A549 (cell line): ENCODE measurements at regions not wholly inside any gene's neighbourhood (a gene's known extent, or its start where the extent isn't known, plus 50 kb on each side); places are given as distances from the start of the nearest gene placed in this dataset.
A peak's percentile ranks its signal among the peaks of the same experiment; 100 is the strongest.

Experiments used
- ATAC-seq, 2 experiments: fragments of 200-7000 bp in 1 of 2; fragments of >200 bp in 1 of 2; cut with Nextera tagmentation in 1 of 2; cut with Tn5 transposase in 1 of 2; 3 replicates each; pipeline versions ENCODE4 v1.8.0 to v1.9.1; 2018 to 2020; ENCODE audit warnings: mild to moderate bottlenecking in 1 of 2, moderate library complexity in 1 of 2
- CTCF ChIA-PET: fragments of 300-600 bp; sonication (Branson Sonifier 250); formaldehyde crosslinking; extraction: SDS; loops from one replicate; lab custom pipeline; 2021; ENCODE audit warnings: antibody characterized with exemption, inconsistent platforms; lab: Yijun Ruan, JAX
- POLR2A ChIA-PET: fragments of 350-600 bp; formaldehyde crosslinking; extraction: SDS; loops from one replicate; lab custom pipeline; 2021; ENCODE audit warnings: antibody characterized with exemption, inconsistent platforms; lab: Yijun Ruan, JAX
- DNase-seq, 2 experiments: peaks; one replicate each; pipeline versions ENCODE4 v3.0.0 to v3.0.0-alpha.2; 2011 to 2016; ENCODE audit warnings: low read depth in 1 of 2, low spot score in 1 of 2
- FAIRE-seq: peaks from 2 replicates; lab custom pipeline; 2011; peaks lifted over from hg19 to GRCh38; lab: Jason Lieb, UNC
- H3K27ac ChIP-seq, 2 experiments: fragments of >200 bp; sonication (Bioruptor Twin); formaldehyde crosslinking; 3 replicates each; pipeline ENCODE4 v1.5.1; 2016 to 2017
- H3K4me1 ChIP-seq: fragments of >200 bp; sonication (Bioruptor Twin); formaldehyde crosslinking; 3 replicates; pipeline ENCODE4 v1.6.1; 2016
- H3K4me2 ChIP-seq: fragments of >200 bp; sonication (Bioruptor Twin); formaldehyde crosslinking; 3 replicates; pipeline ENCODE4 v1.6.1; 2016
- H3K4me3 ChIP-seq: fragments of >200 bp; sonication (Bioruptor Twin); formaldehyde crosslinking; 3 replicates; pipeline ENCODE4 v1.5.1; 2016
- H3K9me3 ChIP-seq: fragments of >200 bp; sonication (Bioruptor Twin); formaldehyde crosslinking; 3 replicates; pipeline ENCODE4 v1.6.1; 2016
- BHLHE40 ChIP-seq: IDR thresholded peaks from 2 replicates; pipeline ENCODE4 v1.6.1; 2012; ENCODE audit warnings: low read depth, low read length, inconsistent platforms
- CEBPB ChIP-seq, 2 experiments: fragments of >200 bp in 1 of 2; sonication (Bioruptor Twin) in 1 of 2; formaldehyde crosslinking in 1 of 2; IDR thresholded peaks; 2 replicates each; pipeline ENCODE4 v1.6.1; 2012 to 2016
- EHMT2 ChIP-seq: fragments of 200-600 bp; sonication (generic); IDR thresholded peaks from 2 replicates; pipeline ENCODE4 v1.6.1; 2016; ENCODE audit warnings: antibody characterized with exemption, low read depth, mild to moderate bottlenecking, moderate library complexity
- ESRRA ChIP-seq: fragments of 150-350 bp; IDR thresholded peaks from 2 replicates; pipeline ENCODE4 v1.6.1; 2014; ENCODE audit warnings: mild to moderate bottlenecking, low read length, borderline replicate concordance
- FOSB ChIP-seq: fragments of 250-450 bp; sonication (Bioruptor Pico); IDR thresholded peaks from 2 replicates; pipeline ENCODE4 v1.5.0; 2020; ENCODE audit warnings: mild to moderate bottlenecking, moderate library complexity
- HEYL ChIP-seq: fragments of 250-450 bp; sonication (Bioruptor Pico); IDR thresholded peaks from 2 replicates; pipeline ENCODE4 v1.8.0; 2021; ENCODE audit warnings: mild to moderate bottlenecking, moderate library complexity
- HOXB5 ChIP-seq: fragments of 250-450 bp; sonication (Bioruptor Pico); IDR thresholded peaks from 2 replicates; pipeline ENCODE4 v1.5.0; 2020; ENCODE audit warnings: mild to moderate bottlenecking, moderate library complexity
- JUN ChIP-seq, 2 experiments: fragments of >200 bp; sonication (Bioruptor Twin); formaldehyde crosslinking; IDR thresholded peaks; 2 replicates in 1 of 2; 3 replicates in 1 of 2; pipeline ENCODE4 v1.6.1; 2016 to 2017
- NR3C1 ChIP-seq: fragments of >200 bp; sonication (Bioruptor Twin); formaldehyde crosslinking; IDR thresholded peaks from 3 replicates; pipeline ENCODE4 v1.6.1; 2017
- RARB ChIP-seq: fragments of 250-450 bp; sonication (Bioruptor Pico); IDR thresholded peaks from 2 replicates; pipeline ENCODE4 v1.8.0; 2021; ENCODE audit warnings: mild to moderate bottlenecking, moderate library complexity
- SREBF2 ChIP-seq: fragments of 450-650 bp; IDR thresholded peaks from 2 replicates; pipeline ENCODE4 v1.6.1; 2014; ENCODE audit warnings: mild to moderate bottlenecking, moderate library complexity
- TFCP2L1 ChIP-seq: fragments of 250-450 bp; sonication (Bioruptor Pico); IDR thresholded peaks from 2 replicates; pipeline ENCODE4 v1.5.0; 2021; ENCODE audit warnings: mild to moderate bottlenecking
- ZNF302 ChIP-seq: fragments of 250-450 bp; sonication (Bioruptor Pico); IDR thresholded peaks from 2 replicates; pipeline ENCODE4 v1.9.0; 2021; ENCODE audit warnings: inconsistent platforms, mild to moderate bottlenecking, moderate library complexity
- ZSCAN20 ChIP-seq: fragments of 250-450 bp; sonication (Bioruptor Pico); IDR thresholded peaks from 2 replicates; pipeline ENCODE4 v1.8.0; 2022; ENCODE audit warnings: mild to moderate bottlenecking, moderate library complexity
- WGBS: methylation state at CpG from one replicate; pipeline ENCODE4 v1.1.6; 2017; ENCODE audit errors: missing lambda C conversion rate; 5-methylcytosine and 5-hydroxymethylcytosine counted together
- TF ChIP-seq, protein P1 (sequence below): fragments of >200 bp; sonication (Bioruptor Twin); formaldehyde crosslinking; IDR thresholded peaks from 3 replicates; pipeline ENCODE4 v1.6.1; 2016
- TF ChIP-seq, protein P2 (sequence below): fragments of 250-450 bp; sonication (Bioruptor Pico); IDR thresholded peaks from 2 replicates; pipeline ENCODE4 v1.5.0; 2021; ENCODE audit warnings: mild to moderate bottlenecking, moderate library complexity, borderline replicate concordance
- TF ChIP-seq, protein P3 (sequence below): IDR thresholded peaks from 2 replicates; pipeline ENCODE4 v1.6.1; 2012
- TF ChIP-seq, protein P4 (sequence below): fragments of 150-350 bp; IDR thresholded peaks from 2 replicates; pipeline ENCODE4 v1.6.1; 2014; ENCODE audit warnings: low read depth, mild to moderate bottlenecking, low read length
- TF ChIP-seq, protein P5 (sequence below): fragments of 200-600 bp; sonication (generic); IDR thresholded peaks from 2 replicates; pipeline ENCODE4 v1.6.1; 2016; ENCODE audit warnings: antibody characterized with exemption, mild to moderate bottlenecking, moderate library complexity

DNA sequence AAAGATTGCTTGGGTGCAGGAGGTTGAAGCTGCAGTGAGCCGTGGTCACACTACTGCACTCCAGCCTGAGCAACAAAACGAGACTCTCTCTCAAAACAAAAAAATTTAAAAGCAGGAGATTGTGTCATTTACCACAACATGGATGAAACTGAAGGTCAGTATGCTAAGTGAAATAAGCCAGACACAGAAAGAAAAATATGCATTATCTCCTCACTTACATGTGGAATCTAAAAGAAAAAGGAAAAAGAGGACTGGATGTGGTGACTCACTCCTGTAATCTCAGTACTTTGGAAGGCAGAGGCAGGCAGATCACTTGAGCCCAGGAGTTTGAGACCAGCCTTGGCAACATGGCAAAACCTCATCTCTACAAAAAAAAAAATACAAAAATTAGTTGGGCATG, 146.8 kb upstream of the DAPK1 start:
- WGBS = 72% methylated on average over 2 of the region's 2 CpGs
- no peak overlapping the region for H3K27ac ChIP-seq
- ChIA-PET POLR2A (no interaction called here), CTCF (no interaction called here)
- H3K9me3 ChIP-seq = peaks cover 5% of the 10 kb centered on the region; the same call in 2 of the 3 replicates
- no peak overlapping the region for H3K4me3 ChIP-seq
- DNase-seq (no peak), ATAC-seq (no peak), FAIRE-seq (no peak)
- TF ChIP-seq BHLHE40 (no peak), NR3C1 (no peak), TFCP2L1 (CRISPR knock-in tag) (no peak), CEBPB (IDR thresholded peaks at IDR 0.05) (no peak), RARB (no peak), HEYL (CRISPR knock-in tag) (no peak), ESRRA (no peak), SREBF2 (no peak), ZNF302 (CRISPR knock-in tag) (no peak), HOXB5 (CRISPR knock-in tag) (no peak)
- TF ChIP-seq, protein P1, sequence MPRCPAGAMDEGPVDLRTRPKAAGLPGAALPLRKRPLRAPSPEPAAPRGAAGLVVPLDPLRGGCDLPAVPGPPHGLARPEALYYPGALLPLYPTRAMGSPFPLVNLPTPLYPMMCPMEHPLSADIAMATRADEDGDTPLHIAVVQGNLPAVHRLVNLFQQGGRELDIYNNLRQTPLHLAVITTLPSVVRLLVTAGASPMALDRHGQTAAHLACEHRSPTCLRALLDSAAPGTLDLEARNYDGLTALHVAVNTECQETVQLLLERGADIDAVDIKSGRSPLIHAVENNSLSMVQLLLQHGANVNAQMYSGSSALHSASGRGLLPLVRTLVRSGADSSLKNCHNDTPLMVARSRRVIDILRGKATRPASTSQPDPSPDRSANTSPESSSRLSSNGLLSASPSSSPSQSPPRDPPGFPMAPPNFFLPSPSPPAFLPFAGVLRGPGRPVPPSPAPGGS = no peak
- no peak overlapping the region for H3K4me2 ChIP-seq
- 0 out of 3 replicates have a peak, but pooled peaks cover 6% of the 10 kb centered on the region for H3K4me1 ChIP-seq

DNA sequence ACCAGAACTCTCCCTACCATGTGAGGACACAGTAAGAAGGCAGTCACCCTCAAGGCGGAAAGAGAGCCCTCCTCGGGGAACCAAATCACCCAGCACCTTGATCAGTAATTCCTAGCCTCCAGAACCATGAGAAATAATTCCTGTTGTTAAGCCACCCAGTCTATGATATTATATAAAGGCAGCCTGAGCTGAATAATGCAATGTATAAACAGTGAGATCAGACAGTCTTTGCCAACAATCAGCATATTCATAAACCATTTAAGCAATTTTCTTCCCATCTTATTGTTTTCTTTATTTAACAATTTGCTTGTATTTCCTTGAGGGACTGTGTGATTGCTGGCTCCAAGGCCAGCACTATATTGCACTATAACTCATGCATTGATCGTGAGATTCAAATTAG, 144.4 kb upstream of the DAPK1 start:
- Histone ChIP-seq H3K4me1 (0 out of 3 replicates have a peak, but pooled peaks cover 6% of the 10 kb centered on the region), H3K9me3 (peaks cover 8% of the 10 kb centered on the region; the same call in 2 of the 3 replicates), H3K4me3 (no peak overlapping the region), H3K27ac (no peak overlapping the region), H3K4me2 (no peak overlapping the region)
- DNase-seq (no peak), ATAC-seq (no peak), FAIRE-seq (no peak)
- 79% methylated on average over 3 of the region's 3 CpGs for WGBS
- CTCF ChIA-PET = no interaction called here
- TF ChIP-seq, protein P2, sequence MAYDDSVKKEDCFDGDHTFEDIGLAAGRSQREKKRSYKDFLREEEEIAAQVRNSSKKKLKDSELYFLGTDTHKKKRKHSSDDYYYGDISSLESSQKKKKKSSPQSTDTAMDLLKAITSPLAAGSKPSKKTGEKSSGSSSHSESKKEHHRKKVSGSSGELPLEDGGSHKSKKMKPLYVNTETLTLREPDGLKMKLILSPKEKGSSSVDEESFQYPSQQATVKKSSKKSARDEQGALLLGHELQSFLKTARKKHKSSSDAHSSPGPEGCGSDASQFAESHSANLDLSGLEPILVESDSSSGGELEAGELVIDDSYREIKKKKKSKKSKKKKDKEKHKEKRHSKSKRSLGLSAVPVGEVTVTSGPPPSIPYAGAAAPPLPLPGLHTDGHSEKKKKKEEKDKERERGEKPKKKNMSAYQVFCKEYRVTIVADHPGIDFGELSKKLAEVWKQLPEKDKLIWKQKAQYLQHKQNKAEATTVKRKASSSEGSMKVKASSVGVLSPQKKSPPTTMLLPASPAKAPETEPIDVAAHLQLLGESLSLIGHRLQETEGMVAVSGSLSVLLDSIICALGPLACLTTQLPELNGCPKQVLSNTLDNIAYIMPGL (CRISPR knock-in tag) = no peak
- TF ChIP-seq, protein P3, sequence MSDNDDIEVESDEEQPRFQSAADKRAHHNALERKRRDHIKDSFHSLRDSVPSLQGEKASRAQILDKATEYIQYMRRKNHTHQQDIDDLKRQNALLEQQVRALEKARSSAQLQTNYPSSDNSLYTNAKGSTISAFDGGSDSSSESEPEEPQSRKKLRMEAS = no peak
- POLR2A ChIA-PET = no interaction called here

DNA sequence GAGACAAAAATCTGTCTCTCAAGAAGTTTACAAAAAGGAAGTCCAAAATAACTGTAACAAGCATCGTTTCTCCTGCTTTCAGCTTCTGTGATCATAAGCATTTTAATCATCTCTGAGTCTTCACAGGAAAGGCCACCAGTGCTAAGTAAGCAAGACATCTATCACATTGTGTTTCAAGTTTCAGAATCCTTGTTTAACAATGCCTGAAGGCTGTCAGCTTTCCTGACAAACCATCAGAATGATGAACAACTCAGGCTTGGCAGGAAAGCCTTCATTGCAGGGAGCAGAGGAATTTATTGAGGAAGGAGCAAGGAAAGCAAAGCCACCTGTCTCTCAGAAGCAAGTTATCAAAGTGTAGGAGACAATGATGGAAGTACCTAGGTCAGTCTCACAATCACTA, 143.5 kb upstream of the DAPK1 start:
- H3K4me2 ChIP-seq = peak overlapping the region; percentile 23; the same call in 2 of the 3 replicates
- ChIA-PET POLR2A (no interaction called here), CTCF (interaction anchor here (1.0 kb wide), 1 partner anchor 13 kb away, joined by 4 read pairs; no protein-coding TSS in a partner anchor)
- H3K27ac ChIP-seq = peak overlapping the region in 1 of 2 experiments; percentile 19; a peak in 3 of 6 replicates
- H3K4me3 ChIP-seq = no peak overlapping the region
- WGBS = 11% methylated on average over 1 of the region's 1 CpG
- H3K9me3 ChIP-seq = peaks cover 6% of the 10 kb centered on the region; the same call in 1 of the 3 replicates
- ATAC-seq = no peak
- 0 out of 3 replicates have a peak, but pooled peaks cover 6% of the 10 kb centered on the region for H3K4me1 ChIP-seq
- no peak for FAIRE-seq
- no peak for TF ChIP-seq ZSCAN20 (CRISPR knock-in tag)
- TF ChIP-seq JUN (IDR thresholded peaks at IDR 0.05) = no peak
- TF ChIP-seq, protein P4, sequence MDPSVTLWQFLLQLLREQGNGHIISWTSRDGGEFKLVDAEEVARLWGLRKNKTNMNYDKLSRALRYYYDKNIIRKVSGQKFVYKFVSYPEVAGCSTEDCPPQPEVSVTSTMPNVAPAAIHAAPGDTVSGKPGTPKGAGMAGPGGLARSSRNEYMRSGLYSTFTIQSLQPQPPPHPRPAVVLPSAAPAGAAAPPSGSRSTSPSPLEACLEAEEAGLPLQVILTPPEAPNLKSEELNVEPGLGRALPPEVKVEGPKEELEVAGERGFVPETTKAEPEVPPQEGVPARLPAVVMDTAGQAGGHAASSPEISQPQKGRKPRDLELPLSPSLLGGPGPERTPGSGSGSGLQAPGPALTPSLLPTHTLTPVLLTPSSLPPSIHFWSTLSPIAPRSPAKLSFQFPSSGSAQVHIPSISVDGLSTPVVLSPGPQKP = no peak
- TF ChIP-seq FOSB (CRISPR knock-in tag) = no peak
- TF ChIP-seq, protein P5, sequence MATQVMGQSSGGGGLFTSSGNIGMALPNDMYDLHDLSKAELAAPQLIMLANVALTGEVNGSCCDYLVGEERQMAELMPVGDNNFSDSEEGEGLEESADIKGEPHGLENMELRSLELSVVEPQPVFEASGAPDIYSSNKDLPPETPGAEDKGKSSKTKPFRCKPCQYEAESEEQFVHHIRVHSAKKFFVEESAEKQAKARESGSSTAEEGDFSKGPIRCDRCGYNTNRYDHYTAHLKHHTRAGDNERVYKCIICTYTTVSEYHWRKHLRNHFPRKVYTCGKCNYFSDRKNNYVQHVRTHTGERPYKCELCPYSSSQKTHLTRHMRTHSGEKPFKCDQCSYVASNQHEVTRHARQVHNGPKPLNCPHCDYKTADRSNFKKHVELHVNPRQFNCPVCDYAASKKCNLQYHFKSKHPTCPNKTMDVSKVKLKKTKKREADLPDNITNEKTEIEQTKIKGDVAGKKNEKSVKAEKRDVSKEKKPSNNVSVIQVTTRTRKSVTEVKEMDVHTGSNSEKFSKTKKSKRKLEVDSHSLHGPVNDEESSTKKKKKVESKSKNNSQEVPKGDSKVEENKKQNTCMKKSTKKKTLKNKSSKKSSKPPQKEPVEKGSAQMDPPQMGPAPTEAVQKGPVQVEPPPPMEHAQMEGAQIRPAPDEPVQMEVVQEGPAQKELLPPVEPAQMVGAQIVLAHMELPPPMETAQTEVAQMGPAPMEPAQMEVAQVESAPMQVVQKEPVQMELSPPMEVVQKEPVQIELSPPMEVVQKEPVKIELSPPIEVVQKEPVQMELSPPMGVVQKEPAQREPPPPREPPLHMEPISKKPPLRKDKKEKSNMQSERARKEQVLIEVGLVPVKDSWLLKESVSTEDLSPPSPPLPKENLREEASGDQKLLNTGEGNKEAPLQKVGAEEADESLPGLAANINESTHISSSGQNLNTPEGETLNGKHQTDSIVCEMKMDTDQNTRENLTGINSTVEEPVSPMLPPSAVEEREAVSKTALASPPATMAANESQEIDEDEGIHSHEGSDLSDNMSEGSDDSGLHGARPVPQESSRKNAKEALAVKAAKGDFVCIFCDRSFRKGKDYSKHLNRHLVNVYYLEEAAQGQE = no peak
- TF ChIP-seq EHMT2 = no peak
- no peak for DNase-seq
